Thoracic aorta (tissue), 2 donors: ENCODE measurements at regions not wholly inside any gene's neighbourhood (a gene's known extent, or its start where the extent isn't known, plus 50 kb on each side); places are given as distances from the start of the nearest gene placed in this dataset.

Experiments used
- ATAC-seq: fragments of 150-250 bp; one replicate; pipeline ENCODE4 v1.8.0; 2017; ENCODE audit warnings: low read depth; ENCODE audit not compliant: insufficient number of reproducible peaks, low FRiP score
- DNase-seq: peaks from one replicate; pipeline ENCODE4 v3.0.0-alpha.2; 2020; ENCODE audit warnings: low spot score
- H3K27ac ChIP-seq, 2 donors: fragments of 200-600 bp; sonication (generic); 1 replicate in 1 of 2; 2 replicates in 1 of 2; pipeline ENCODE4 v1.5.1; 2016; ENCODE audit warnings: mild to moderate bottlenecking in 2 of 2, moderate library complexity in 2 of 2
- H3K27me3 ChIP-seq: fragments of 200-600 bp; sonication (generic); replicated peaks from 2 replicates; pipeline ENCODE4 v1.6.0; 2016; ENCODE audit warnings: mild to moderate bottlenecking; ENCODE audit not compliant: insufficient read depth
- H3K36me3 ChIP-seq: fragments of 200-600 bp; sonication (generic); one replicate; pipeline ENCODE4 v1.5.1; 2016
- H3K4me1 ChIP-seq, 2 donors: fragments of 200-600 bp; sonication (generic); 1 replicate in 1 of 2; 2 replicates in 1 of 2; pipeline versions ENCODE4 v1.5.1 to v1.6.0; 2016; ENCODE audit warnings: low read depth in 2 of 2, mild to moderate bottlenecking in 1 of 2; ENCODE audit not compliant: control insufficient read depth in 1 of 2
- H3K4me3 ChIP-seq: fragments of 200-600 bp; sonication (generic); 2 replicates; pipeline ENCODE4 v1.5.1; 2016; ENCODE audit warnings: mild to moderate bottlenecking
- H3K9me3 ChIP-seq: fragments of 200-600 bp; sonication (generic); 2 replicates; pipeline ENCODE4 v1.5.1; 2016
- CTCF ChIP-seq: fragments of 200-600 bp; sonication (generic); IDR thresholded peaks from one replicate; pipeline ENCODE4 v1.5.1; 2019; ENCODE audit warnings: antibody characterized with exemption

GRCh38 chr3:3641877-3642455, 157.3 kb upstream of the LRRN1 start:
- Histone ChIP-seq H3K27me3 (no peaks in the 10 kb centered on the region), H3K4me3 (no peak overlapping the region), H3K4me1 (no peaks in the 10 kb centered on the region), H3K9me3 (no peaks in the 10 kb centered on the region), H3K27ac (no peak overlapping the region), H3K36me3 (no peaks in the 10 kb centered on the region)
- TF ChIP-seq CTCF = no peak
- DNase-seq = no peak
- ATAC-seq = no peak

- Histone ChIP-seq H3K4me3 (no peak overlapping the region), H3K27me3 (no peaks in the 10 kb centered on the region), H3K27ac (no peak overlapping the region), H3K36me3 (no peaks in the 10 kb centered on the region), H3K9me3 (no peaks in the 10 kb centered on the region), H3K4me1 (no peaks in the 10 kb centered on the region)
- no peak for TF ChIP-seq CTCF
- ATAC-seq (no peak), DNase-seq (no peak)
Measured at GRCh38 chr3:3639078-3639477, 160.2 kb upstream of the LRRN1 start.

- ATAC-seq = no peak
- H3K9me3 ChIP-seq = no peaks in the 10 kb centered on the region
- H3K36me3 ChIP-seq = no peaks in the 10 kb centered on the region
- no peaks in the 10 kb centered on the region for H3K4me1 ChIP-seq
- H3K27me3 ChIP-seq = no peaks in the 10 kb centered on the region
- TF ChIP-seq CTCF = no peak
- H3K4me3 ChIP-seq = no peak overlapping the region
- no peak overlapping the region for H3K27ac ChIP-seq
- DNase-seq = no peak
Measured at GRCh38 chr3:3636815-3637214, 162.4 kb upstream of the LRRN1 start.

- no peak overlapping the region for H3K27ac ChIP-seq
- H3K4me3 ChIP-seq = no peak overlapping the region
- no peaks in the 10 kb centered on the region for H3K27me3 ChIP-seq
- no peak for ATAC-seq
- H3K4me1 ChIP-seq = no peaks in the 10 kb centered on the region
- no peak for DNase-seq
- no peak for TF ChIP-seq CTCF
- H3K9me3 ChIP-seq = no peaks in the 10 kb centered on the region
- no peaks in the 10 kb centered on the region for H3K36me3 ChIP-seq
Measured at GRCh38 chr3:3635109-3635508, 164.1 kb upstream of the LRRN1 start.

- no peaks in the 10 kb centered on the region for H3K27me3 ChIP-seq
Measured at GRCh38 chr3:3634326-3634725, 164.9 kb upstream of the LRRN1 start.

More at GRCh38 chr3:3634326-3634725, 164.9 kb upstream of the LRRN1 start:
- TF ChIP-seq CTCF = no peak
- Histone ChIP-seq H3K27ac (no peak overlapping the region), H3K4me3 (no peak overlapping the region), H3K36me3 (no peaks in the 10 kb centered on the region), H3K9me3 (no peaks in the 10 kb centered on the region), H3K4me1 (no peaks in the 10 kb centered on the region)
- ATAC-seq = no peak
- DNase-seq = no peak
